DOHH2 (cell line): ENCODE measurements at regions not wholly inside any gene's neighbourhood (a gene's known extent, or its start where the extent isn't known, plus 50 kb on each side); places are given as distances from the start of the nearest gene placed in this dataset.

Source experiments
- H3F3A ChIP-seq: fragments of 200-600 bp; sonication (generic), shearing (Covaris generic); 2 replicates; pipeline ENCODE4 v1.6.0; 2016; ENCODE audit warnings: antibody characterized with exemption, mild to moderate bottlenecking; ENCODE audit not compliant: control insufficient read depth, insufficient read depth
- H3K27ac ChIP-seq: fragments of 200-600 bp; sonication (generic); 2 replicates; pipeline ENCODE4 v1.5.1; 2014; ENCODE audit warnings: low read depth, mild to moderate bottlenecking, low read length, moderate library complexity
- H3K27me3 ChIP-seq: fragments of 200-600 bp; sonication (generic); 2 replicates; pipeline ENCODE4 v1.6.1; 2014; ENCODE audit warnings: mild to moderate bottlenecking, low read length, mixed read lengths; ENCODE audit not compliant: control insufficient read depth
- H3K36me3 ChIP-seq: fragments of 200-600 bp; sonication (generic); 2 replicates; pipeline ENCODE4 v1.6.1; 2014; ENCODE audit warnings: mild to moderate bottlenecking, low read length, moderate library complexity, mixed read lengths; ENCODE audit not compliant: control insufficient read depth
- H3K4me1 ChIP-seq: fragments of 200-600 bp; sonication (generic); 2 replicates; pipeline ENCODE4 v1.6.1; 2014; ENCODE audit warnings: mild to moderate bottlenecking, low read length, mixed read lengths; ENCODE audit not compliant: control insufficient read depth
- H3K4me2 ChIP-seq: fragments of 200-600 bp; sonication (generic); 2 replicates; pipeline ENCODE4 v1.6.0; 2014; ENCODE audit warnings: mild to moderate bottlenecking, low read length, moderate library complexity
- H3K4me3 ChIP-seq: fragments of 200-600 bp; sonication (generic); 2 replicates; pipeline ENCODE4 v1.5.1; 2014; ENCODE audit warnings: mild to moderate bottlenecking, low read length, mixed read lengths
- H3K79me2 ChIP-seq: fragments of 200-600 bp; sonication (generic); 2 replicates; pipeline ENCODE4 v1.6.1; 2014; ENCODE audit warnings: mild to moderate bottlenecking, low read length, mixed read lengths; ENCODE audit not compliant: control insufficient read depth
- H3K9me2 ChIP-seq: fragments of 200-600 bp; sonication (generic); replicated peaks from 2 replicates; pipeline ENCODE4 v1.6.1; 2014; ENCODE audit warnings: mild to moderate bottlenecking, low read length, mixed read lengths; ENCODE audit not compliant: control insufficient read depth
- H3K9me3 ChIP-seq: fragments of 200-600 bp; sonication (generic); 2 replicates; pipeline ENCODE4 v1.6.1; 2014; ENCODE audit warnings: antibody characterized with exemption, low read length, mixed read lengths; ENCODE audit not compliant: control insufficient read depth, insufficient read depth
- H4K20me1 ChIP-seq: fragments of 200-600 bp; sonication (generic); 2 replicates; pipeline ENCODE4 v1.6.0; 2014; ENCODE audit warnings: low read depth, mild to moderate bottlenecking, antibody characterized with exemption, low read length, moderate library complexity; ENCODE audit not compliant: control insufficient read depth, insufficient read depth
- CTCF ChIP-seq: fragments of 200-600 bp; sonication (generic); IDR thresholded peaks from one replicate; pipeline ENCODE4 v1.5.1; 2014; ENCODE audit warnings: antibody characterized with exemption, mild to moderate bottlenecking, low read depth, low read length; ENCODE audit not compliant: poor library complexity, severe bottlenecking
- EZH2phosphoT487 ChIP-seq: fragments of 200-600 bp; sonication (generic); IDR thresholded peaks from 2 replicates; pipeline ENCODE4 v1.6.1; 2017; ENCODE audit warnings: borderline replicate concordance, mild to moderate bottlenecking, antibody characterized with exemption, low read length, moderate library complexity, mixed read lengths

- no peaks in the 10 kb centered on the region for H3K27me3 ChIP-seq
- H4K20me1 ChIP-seq, result no peaks in the 10 kb centered on the region
- H3K27ac ChIP-seq, result no peak overlapping the region
- no peaks in the 10 kb centered on the region for H3K9me3 ChIP-seq
- TF ChIP-seq EZH2phosphoT487 (no peak), CTCF (no peak)
- H3K9me2 ChIP-seq, result no peaks in the 10 kb centered on the region
- no peaks in the 10 kb centered on the region for H3K36me3 ChIP-seq
- no peaks in the 10 kb centered on the region for H3K79me2 ChIP-seq
- H3F3A ChIP-seq, result no peaks in the 10 kb centered on the region
- H3K4me3 ChIP-seq, result no peak overlapping the region
- H3K4me1 ChIP-seq, result no peaks in the 10 kb centered on the region
- H3K4me2 ChIP-seq, result no peak overlapping the region
These were observed 94.8 kb upstream of the NTM start for GRCh38 chr11:131275580-131275979.

GRCh38 chr11:131278472-131278871 is 91.9 kb upstream of the NTM start:
- Histone ChIP-seq H3K27ac (no peak overlapping the region), H3K9me2 (no peaks in the 10 kb centered on the region), H3F3A (no peaks in the 10 kb centered on the region), H3K79me2 (no peaks in the 10 kb centered on the region), H3K4me2 (no peak overlapping the region), H3K4me1 (no peaks in the 10 kb centered on the region), H4K20me1 (no peaks in the 10 kb centered on the region), H3K36me3 (no peaks in the 10 kb centered on the region), H3K27me3 (no peaks in the 10 kb centered on the region), H3K9me3 (no peaks in the 10 kb centered on the region), H3K4me3 (no peak overlapping the region)
- TF ChIP-seq CTCF (no peak), EZH2phosphoT487 (no peak)

GRCh38 chr11:131279654-131280384 is 90.6 kb upstream of the NTM start:
- no peaks in the 10 kb centered on the region for H3K79me2 ChIP-seq
- TF ChIP-seq EZH2phosphoT487 (no peak), CTCF (no peak)

More at GRCh38 chr11:131279654-131280384, 90.6 kb upstream of the NTM start:
- Histone ChIP-seq H3F3A (no peaks in the 10 kb centered on the region), H4K20me1 (no peaks in the 10 kb centered on the region), H3K4me3 (no peak overlapping the region), H3K9me2 (no peaks in the 10 kb centered on the region), H3K4me2 (no peak overlapping the region), H3K9me3 (no peaks in the 10 kb centered on the region), H3K27ac (no peak overlapping the region), H3K36me3 (no peaks in the 10 kb centered on the region), H3K27me3 (no peaks in the 10 kb centered on the region), H3K4me1 (no peaks in the 10 kb centered on the region)
